SK-N-SH treated with all-trans-retinoic acid at 6 μM for 48 hours (cell line): ENCODE measurements at regions not wholly inside any gene's neighbourhood (a gene's known extent, or its start where the extent isn't known, plus 50 kb on each side); places are given as distances from the start of the nearest gene placed in this dataset.

ENCODE experiments used
- CSDC2 ChIP-seq: fragments of 250-450 bp; sonication (Bioruptor Pico); IDR thresholded peaks from 2 replicates; pipeline ENCODE4 v1.5.0; 2020; ENCODE audit warnings: mild to moderate bottlenecking, moderate library complexity
- PATZ1 ChIP-seq: fragments of 250-450 bp; sonication (Bioruptor Pico); IDR thresholded peaks from 2 replicates; pipeline ENCODE4 v1.8.0; 2020; ENCODE audit warnings: mild to moderate bottlenecking, moderate library complexity, borderline replicate concordance
- ZFP30 ChIP-seq: fragments of 450-650 bp; formaldehyde crosslinking; IDR thresholded peaks from 2 replicates; pipeline ENCODE4 v1.5.0; 2022; ENCODE audit warnings: mild to moderate bottlenecking, moderate library complexity

- TF ChIP-seq CSDC2 (no peak), ZFP30 (CRISPR knock-in tag) (no peak), PATZ1 (CRISPR knock-in tag) (no peak)
Measured at GRCh38 chr12:71333418-71333817, 106.2 kb upstream of the LGR5 start.
